WTC11 (cell line): ENCODE measurements at regions not wholly inside any gene's neighbourhood (a gene's known extent, or its start where the extent isn't known, plus 50 kb on each side); places are given as distances from the start of the nearest gene placed in this dataset.

Experiments used
- ATAC-seq: fragments of 200-7000 bp; cut with Tn5 transposase; 2 replicates; pipeline ENCODE4 v1.10.0; 2021; ENCODE audit warnings: mild to moderate bottlenecking, moderate library complexity
- CTCF ChIA-PET: fragments of 300-600 bp; sonication (Branson Sonifier 250); formaldehyde crosslinking; loops from one replicate; lab custom pipeline; 2021; ENCODE audit warnings: antibody characterized with exemption; lab: Charles Lee
- POLR2A ChIA-PET: fragments of 350-600 bp; sonication (Branson Sonifier 250); formaldehyde crosslinking; loops from one replicate; lab custom pipeline; 2021; ENCODE audit warnings: antibody characterized with exemption; lab: Charles Lee
- DNase-seq: peaks from one replicate; pipeline ENCODE4 v3.0.0; 2021; ENCODE audit warnings: low spot score
- H3K27ac Mint-ChIP-seq: 2 replicates; pipeline ENCODE4 v1.8.0; 2021; ENCODE audit warnings: mixed read lengths
- H3K27me3 Mint-ChIP-seq: 2 replicates; pipeline ENCODE4 v1.8.0; 2021; ENCODE audit warnings: low read depth, mild to moderate bottlenecking, moderate library complexity, mixed read lengths
- H3K36me3 Mint-ChIP-seq: 2 replicates; pipeline ENCODE4 v1.8.0; 2021; ENCODE audit warnings: mixed read lengths
- H3K4me1 Mint-ChIP-seq: 2 replicates; pipeline ENCODE4 v1.8.0; 2022; ENCODE audit warnings: mixed read lengths
- H3K4me3 Mint-ChIP-seq: 2 replicates; pipeline ENCODE4 v1.8.0; 2021; ENCODE audit warnings: mild to moderate bottlenecking, moderate library complexity, mixed read lengths
- H3K9me3 Mint-ChIP-seq: 2 replicates; pipeline ENCODE4 v1.8.0; 2021; ENCODE audit warnings: mixed read lengths
- AR ChIP-seq: fragments of 250-450 bp; sonication (Bioruptor Pico); IDR thresholded peaks from 2 replicates; pipeline ENCODE4 v1.9.0; 2021; ENCODE audit warnings: mild to moderate bottlenecking
- ATF2 ChIP-seq: sonication (generic); formaldehyde crosslinking; IDR thresholded peaks from 2 replicates; pipeline ENCODE4 v1.8.1; 2022; ENCODE audit warnings: low read depth, missing genetic modification reagents, borderline replicate concordance
- CREB1 ChIP-seq: sonication (generic); formaldehyde crosslinking; IDR thresholded peaks from 2 replicates; pipeline ENCODE4 v1.8.0; 2023; ENCODE audit warnings: mild to moderate bottlenecking, missing genetic modification reagents
- CREM ChIP-seq: sonication (generic); formaldehyde crosslinking; IDR thresholded peaks from 2 replicates; pipeline ENCODE4 v1.8.1; 2022; ENCODE audit warnings: mild to moderate bottlenecking, missing genetic modification reagents, moderate library complexity
- E2F4 ChIP-seq: sonication (generic); formaldehyde crosslinking; IDR thresholded peaks from 2 replicates; pipeline ENCODE4 v1.8.1; 2022; ENCODE audit warnings: low read depth, mild to moderate bottlenecking, moderate library complexity, missing genetic modification reagents, borderline replicate concordance
- E2F5 ChIP-seq: sonication (generic); formaldehyde crosslinking; IDR thresholded peaks from 2 replicates; pipeline ENCODE4 v1.8.1; 2022; ENCODE audit warnings: mild to moderate bottlenecking, moderate library complexity, missing genetic modification reagents
- FOXP1 ChIP-seq: sonication (generic); formaldehyde crosslinking; IDR thresholded peaks from 2 replicates; pipeline ENCODE4 v1.8.0; 2022; ENCODE audit warnings: missing genetic modification reagents, mild to moderate bottlenecking, moderate library complexity, borderline replicate concordance
- GTF2I ChIP-seq: fragments of 250-450 bp; sonication (Bioruptor Pico); conservative IDR thresholded peaks from 2 replicates; pipeline ENCODE4 v1.4.0; 2021; ENCODE audit warnings: mild to moderate bottlenecking
- HMGXB4 ChIP-seq: sonication (generic); formaldehyde crosslinking; IDR thresholded peaks from 2 replicates; pipeline ENCODE4 v1.8.1; 2023; ENCODE audit warnings: mild to moderate bottlenecking, moderate library complexity, missing genetic modification reagents
- IRF2 ChIP-seq: sonication (generic); formaldehyde crosslinking; IDR thresholded peaks from 2 replicates; pipeline ENCODE4 v1.8.0; 2022; ENCODE audit warnings: low read depth, missing genetic modification reagents, borderline replicate concordance
- JUN ChIP-seq: sonication (generic); formaldehyde crosslinking; IDR thresholded peaks from 2 replicates; pipeline ENCODE4 v1.8.0; 2023; ENCODE audit warnings: mild to moderate bottlenecking, missing genetic modification reagents
- MLX ChIP-seq: sonication (generic); formaldehyde crosslinking; IDR thresholded peaks from 2 replicates; pipeline ENCODE4 v1.8.1; 2023; ENCODE audit warnings: mild to moderate bottlenecking, missing genetic modification reagents, moderate library complexity
- NFE2L1 ChIP-seq: sonication (generic); formaldehyde crosslinking; IDR thresholded peaks from 2 replicates; pipeline ENCODE4 v1.8.1; 2023; ENCODE audit warnings: missing genetic modification reagents
- NR1H2 ChIP-seq: sonication (generic); formaldehyde crosslinking; IDR thresholded peaks from 2 replicates; pipeline ENCODE4 v1.9.0; 2021; ENCODE audit warnings: mild to moderate bottlenecking, moderate library complexity, missing genetic modification reagents
- NR2C2 ChIP-seq: sonication (generic); formaldehyde crosslinking; IDR thresholded peaks from 2 replicates; pipeline ENCODE4 v1.8.0; 2022; ENCODE audit warnings: mild to moderate bottlenecking, missing genetic modification reagents
- RORB ChIP-seq: fragments of 250-450 bp; sonication (Bioruptor Pico); IDR thresholded peaks from 2 replicates; pipeline ENCODE4 v1.9.0; 2021; ENCODE audit warnings: mild to moderate bottlenecking
- SMAD4 ChIP-seq: sonication (generic); formaldehyde crosslinking; IDR thresholded peaks from 2 replicates; pipeline ENCODE4 v1.8.0; 2022; ENCODE audit warnings: mild to moderate bottlenecking, missing genetic modification reagents
- SP1 ChIP-seq: sonication (generic); formaldehyde crosslinking; conservative IDR thresholded peaks from 2 replicates; pipeline ENCODE4 v1.8.1; 2022; ENCODE audit warnings: missing genetic modification reagents
- TCF7 ChIP-seq: sonication (generic); formaldehyde crosslinking; IDR thresholded peaks from 2 replicates; pipeline ENCODE4 v1.8.0; 2022; ENCODE audit warnings: mild to moderate bottlenecking, low read depth, missing genetic modification reagents, moderate library complexity
- ZBTB21 ChIP-seq: sonication (generic); formaldehyde crosslinking; IDR thresholded peaks from 2 replicates; pipeline ENCODE4 v1.8.1; 2023; ENCODE audit warnings: mild to moderate bottlenecking, missing genetic modification reagents, borderline replicate concordance
- ZNF138 ChIP-seq: sonication (generic); formaldehyde crosslinking; conservative IDR thresholded peaks from 2 replicates; pipeline ENCODE4 v1.8.1; 2022; ENCODE audit warnings: mild to moderate bottlenecking, moderate library complexity, missing genetic modification reagents

- TF ChIP-seq HMGXB4 (CRISPR knock-in tag) (no peak), ZNF138 (CRISPR knock-in tag) (no peak), CREM (CRISPR knock-in tag) (no peak), TCF7 (CRISPR knock-in tag) (no peak), E2F4 (CRISPR knock-in tag) (no peak)
Measured at GRCh38 chr10:131570716-131571307, 259.3 kb upstream of the TCERG1L start (continued).

GRCh38 chr10:131571346-131571745 is 259.8 kb upstream of the TCERG1L start:
- Mint-ChIP-seq H3K4me1 (no peaks in the 10 kb centered on the region), H3K27ac (no peak overlapping the region), H3K4me3 (no peak overlapping the region), H3K9me3 (peaks cover 37% of the 10 kb centered on the region), H3K36me3 (peaks cover 33% of the 10 kb centered on the region), H3K27me3 (peaks cover 8% of the 10 kb centered on the region)
- TF ChIP-seq RORB (CRISPR knock-in tag): no peak
- no peak for TF ChIP-seq GTF2I (CRISPR knock-in tag)
- no peak for TF ChIP-seq JUN
- no peak for TF ChIP-seq ZBTB21
- no peak for TF ChIP-seq E2F5 (CRISPR knock-in tag)
- no peak for TF ChIP-seq SP1 (CRISPR knock-in tag)
- TF ChIP-seq AR: no peak
- no peak for TF ChIP-seq CREB1 (CRISPR knock-in tag)
- TF ChIP-seq FOXP1: no peak
- TF ChIP-seq NR2C2 (CRISPR knock-in tag): no peak
- TF ChIP-seq SMAD4 (CRISPR knock-in tag): no peak
- TF ChIP-seq MLX: no peak
- TF ChIP-seq IRF2 (CRISPR knock-in tag): no peak
- CTCF ChIA-PET: no interaction called here
- POLR2A ChIA-PET: no interaction called here
- ATAC-seq (no peak), DNase-seq (no peak)

GRCh38 chr10:131571865-131572264 is 260.3 kb upstream of the TCERG1L start:
- H3K27ac Mint-ChIP-seq: no peak overlapping the region
- no peak for ATAC-seq
- no peak overlapping the region for H3K4me3 Mint-ChIP-seq
- TF ChIP-seq NR1H2 (CRISPR knock-in tag) (no peak), E2F5 (CRISPR knock-in tag) (no peak), FOXP1 (no peak), NFE2L1 (CRISPR knock-in tag) (no peak), ATF2 (CRISPR knock-in tag) (no peak)
- H3K27me3 Mint-ChIP-seq: peaks cover 8% of the 10 kb centered on the region
- H3K9me3 Mint-ChIP-seq: peaks cover 37% of the 10 kb centered on the region
- POLR2A ChIA-PET: no interaction called here
- peaks cover 30% of the 10 kb centered on the region for H3K36me3 Mint-ChIP-seq
- CTCF ChIA-PET: interaction anchor here (1.4 kb wide), 1 partner anchor 105 kb away, joined by 3 read pairs; no protein-coding TSS in a partner anchor
- no peak for DNase-seq
- no peaks in the 10 kb centered on the region for H3K4me1 Mint-ChIP-seq
